ENCODE measurements at regions not wholly inside any gene's neighbourhood (a gene's known extent, or its start where the extent isn't known, plus 50 kb on each side); places are given as distances from the start of the nearest gene placed in this dataset.
"Not testable (repeated sequence)": the region's sequence is repeated elsewhere in the genome, so short reads cannot be mapped to it uniquely, and the experiment has no call there.

- no peaks in the 10 kb centered on the region; a peak in 1 of 22 replicates for H4K20me1 ChIP-seq
- peaks cover 10 to 26% (median 15%) of the 10 kb centered on the region in 10 experiments; a peak in 17 of 20 replicates for H3K4me1 ChIP-seq
- H3K4me2 ChIP-seq = no peak overlapping the region
- no peaks in the 10 kb centered on the region for H3K27me3 ChIP-seq
- no peak overlapping the region for H3K9ac ChIP-seq
- no peak overlapping the region for H3K4me3 ChIP-seq
- H3K27ac ChIP-seq = no peak overlapping the region
- TF ChIP-seq Cebpa-rat (IDR thresholded peaks at IDR 0.05) = no peak
- H3K36me3 ChIP-seq = no peaks in the 10 kb centered on the region
- H3K9me3 ChIP-seq (replicated peaks in 1 of 11) = no peaks in the 10 kb centered on the region
Measured at GRCh38 chr22:23419931-23420330, 160.2 kb downstream of the IGLL1 start.

DNA sequence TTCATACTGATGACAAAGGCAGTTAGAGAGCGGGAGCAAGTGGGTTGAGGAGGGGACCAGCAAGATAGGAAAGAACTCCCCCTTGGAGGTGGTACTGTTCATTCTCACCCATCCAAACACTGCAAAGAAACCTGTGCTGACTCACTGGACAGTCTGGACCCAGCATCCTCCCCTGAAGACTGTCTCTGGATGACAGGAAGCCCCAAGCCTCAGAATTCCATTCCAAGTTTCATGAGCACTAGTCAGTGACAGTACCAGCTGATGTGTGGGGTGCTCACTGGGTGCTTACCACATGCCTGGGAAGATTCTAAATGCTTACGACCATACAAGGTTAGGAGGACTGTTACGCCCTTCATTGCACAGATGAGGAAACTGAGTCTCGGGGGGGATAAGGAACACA lies 160.9 kb downstream of the IGLL1 start:
- no peaks in the 10 kb centered on the region for H3K9me3 ChIP-seq (replicated peaks in 1 of 11)
- TF ChIP-seq Cebpa-rat (IDR thresholded peaks at IDR 0.05) = no peak
- no peaks in the 10 kb centered on the region for H3K36me3 ChIP-seq
- no peak overlapping the region for H3K9ac ChIP-seq
- no peak overlapping the region for H3K4me3 ChIP-seq
- H3K27ac ChIP-seq = no peak overlapping the region
- no peaks in the 10 kb centered on the region; a peak in 1 of 22 replicates for H4K20me1 ChIP-seq
- H3K27me3 ChIP-seq = no peaks in the 10 kb centered on the region
- peaks cover 9 to 20% (median 11%) of the 10 kb centered on the region in 10 experiments; a peak in 17 of 20 replicates for H3K4me1 ChIP-seq
- no peak overlapping the region for H3K4me2 ChIP-seq

- Histone ChIP-seq H3K27ac (no peak overlapping the region), H3K9me3 (replicated peaks in 1 of 11) (no peaks in the 10 kb centered on the region), H3K4me1 (peaks cover under 1 to 15% (median 6%) of the 10 kb centered on the region in 10 experiments; a peak in 16 of 20 replicates), H3K36me3 (no peaks in the 10 kb centered on the region), H3K4me3 (no peak overlapping the region), H3K4me2 (no peak overlapping the region), H3K27me3 (no peaks in the 10 kb centered on the region), H3K9ac (no peak overlapping the region), H4K20me1 (no peaks in the 10 kb centered on the region; a peak in 1 of 22 replicates)
- no peak for TF ChIP-seq Cebpa-rat (IDR thresholded peaks at IDR 0.05)
Measured at GRCh38 chr22:23418159-23418788, 161.8 kb downstream of the IGLL1 start.

GRCh38 chr22:23417327-23417726 lies 162.8 kb downstream of the IGLL1 start:
- not testable (repeated sequence) for H3K27ac ChIP-seq; H3K9me3 ChIP-seq (replicated peaks in 1 of 11); H4K20me1 ChIP-seq; H3K4me3 ChIP-seq; H3K27me3 ChIP-seq; H3K36me3 ChIP-seq; H3K4me2 ChIP-seq; H3K9ac ChIP-seq
- peaks cover 0 to 18% (median 9%) of the 10 kb centered on the region in 10 experiments; a peak in 15 of 20 replicates for H3K4me1 ChIP-seq

GRCh38 chr22:23416169-23416690 lies 163.9 kb downstream of the IGLL1 start:
- H4K20me1 ChIP-seq; H3K27me3 ChIP-seq; H3K27ac ChIP-seq; H3K4me3 ChIP-seq; H3K4me2 ChIP-seq; H3K36me3 ChIP-seq; H3K9me3 ChIP-seq (replicated peaks in 1 of 11); H3K9ac ChIP-seq: not testable (repeated sequence)
- H3K4me1 ChIP-seq = peaks cover 9 to 29% (median 16%) of the 10 kb centered on the region in 10 experiments; a peak in 19 of 20 replicates

- H3K9me3 ChIP-seq (replicated peaks in 1 of 11) = no peaks in the 10 kb centered on the region
- no peaks in the 10 kb centered on the region for H3K36me3 ChIP-seq
- no peaks in the 10 kb centered on the region for H3K27me3 ChIP-seq
- H3K27ac ChIP-seq = no peak overlapping the region
- H3K9ac ChIP-seq = no peak overlapping the region
- no peak for TF ChIP-seq Cebpa-rat (IDR thresholded peaks at IDR 0.05)
- no peaks in the 10 kb centered on the region; a peak in 1 of 22 replicates for H4K20me1 ChIP-seq
- no peak overlapping the region for H3K4me3 ChIP-seq
- H3K4me1 ChIP-seq = peaks cover 10 to 37% (median 22%) of the 10 kb centered on the region in 10 experiments; a peak in 19 of 20 replicates
- H3K4me2 ChIP-seq = no peak overlapping the region
Measured at GRCh38 chr22:23415490-23415851, 164.6 kb downstream of the IGLL1 start.

GRCh38 chr22:23414727-23415489 lies 165.2 kb downstream of the IGLL1 start:
- Histone ChIP-seq H3K9ac (no peak overlapping the region), H3K36me3 (no peaks in the 10 kb centered on the region), H3K4me3 (no peak overlapping the region), H3K27me3 (no peaks in the 10 kb centered on the region), H3K4me2 (no peak overlapping the region), H3K4me1 (peaks cover 10 to 42% (median 22%) of the 10 kb centered on the region in 10 experiments; a peak in 19 of 20 replicates), H3K27ac (no peak overlapping the region), H4K20me1 (no peaks in the 10 kb centered on the region; a peak in 1 of 22 replicates), H3K9me3 (replicated peaks in 1 of 11) (no peaks in the 10 kb centered on the region)
- TF ChIP-seq Cebpa-rat (IDR thresholded peaks at IDR 0.05) = no peak

DNA sequence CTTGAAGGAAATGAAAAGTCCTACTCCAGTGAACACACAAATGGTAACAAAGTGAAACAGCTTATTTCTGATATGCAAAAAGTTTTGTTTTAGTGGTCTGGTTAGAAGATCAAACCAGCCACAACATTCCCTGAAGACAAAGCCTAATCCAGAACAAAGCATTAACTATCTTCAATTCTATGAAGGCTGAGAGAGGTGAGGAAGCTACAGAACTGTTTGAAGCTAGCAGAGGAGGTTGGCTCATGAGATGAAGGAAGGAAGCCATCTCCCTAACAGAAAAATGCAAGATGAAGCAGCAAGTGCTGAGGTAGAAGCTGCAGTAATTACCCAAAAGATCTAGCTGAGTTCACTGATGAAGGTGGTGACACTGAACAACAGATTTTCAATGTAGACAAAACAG lies 168.4 kb downstream of the IGLL1 start:
- H3K4me1 ChIP-seq = peaks cover 0 to 45% (median 20%) of the 10 kb centered on the region in 10 experiments; a peak in 15 of 20 replicates
- no peaks in the 10 kb centered on the region for H3K9me3 ChIP-seq (replicated peaks in 1 of 11)
- H3K4me2 ChIP-seq = peak overlapping the region in 8 of 11 experiments; percentile 32 to 70 (median 58); a peak in 14 of 22 replicates
- H3K27me3 ChIP-seq = no peaks in the 10 kb centered on the region
- no peaks in the 10 kb centered on the region for H3K36me3 ChIP-seq
- H3K27ac ChIP-seq = no peak overlapping the region
- H4K20me1 ChIP-seq = no peaks in the 10 kb centered on the region
- H3K4me3 ChIP-seq = no peak overlapping the region
- no peak for TF ChIP-seq Cebpa-rat (IDR thresholded peaks at IDR 0.05)
- no peak overlapping the region for H3K9ac ChIP-seq

GRCh38 chr22:23410411-23410810 lies 169.7 kb downstream of the IGLL1 start:
- Histone ChIP-seq H3K9me3 (replicated peaks in 1 of 11) (no peaks in the 10 kb centered on the region), H4K20me1 (no peaks in the 10 kb centered on the region), H3K4me1 (peaks cover 0 to 39% (median 20%) of the 10 kb centered on the region in 10 experiments; a peak in 14 of 20 replicates), H3K27me3 (no peaks in the 10 kb centered on the region), H3K27ac (no peak overlapping the region), H3K36me3 (no peaks in the 10 kb centered on the region), H3K9ac (no peak overlapping the region), H3K4me2 (peak overlapping the region in 4 of 11 experiments; percentile 58 to 70 (median 63); a peak in 6 of 22 replicates), H3K4me3 (no peak overlapping the region)
- no peak for TF ChIP-seq Cebpa-rat (IDR thresholded peaks at IDR 0.05)
